Right lobe of liver (tissue), 6 donors: ENCODE measurements at regions not wholly inside any gene's neighbourhood (a gene's known extent, or its start where the extent isn't known, plus 50 kb on each side); places are given as distances from the start of the nearest gene placed in this dataset.
A peak's percentile ranks its signal among the peaks of the same experiment; 100 is the strongest.

Experiments used
- ATAC-seq, 4 donors: fragments of 200-7000 bp; cut with Tn5 transposase; one replicate each; pipeline ENCODE4 v1.9.1; 2020; ENCODE audit warnings: mild to moderate bottlenecking in 4 of 4, moderate library complexity in 4 of 4
- DNase-seq, 3 donors: peaks; one replicate each; pipeline ENCODE4 v3.0.0-alpha.2; 2020
- H3K27ac ChIP-seq, 3 donors: fragments of 200-600 bp; one replicate each; pipeline ENCODE4 v1.8.0; 2022
- H3K27me3 ChIP-seq, 2 donors: fragments of 200-600 bp; one replicate each; pipeline ENCODE4 v1.8.0; 2022
- H3K36me3 ChIP-seq, 4 donors: fragments of 200-600 bp; sonication (generic) in 1 of 4; one replicate each; pipeline versions ENCODE4 v1.5.1 to v1.8.0; 2017 to 2022; ENCODE audit warnings: control low read depth in 1 of 4
- H3K4me1 ChIP-seq, 4 donors: fragments of 200-600 bp; sonication (generic) in 1 of 4; one replicate each; pipeline versions ENCODE4 v1.5.1 to v1.8.0; 2017 to 2022; ENCODE audit warnings: control low read depth in 1 of 4
- H3K4me3 ChIP-seq, 3 donors: fragments of 200-600 bp; one replicate each; pipeline ENCODE4 v1.8.0; 2022
- H3K9me3 ChIP-seq, 4 donors: fragments of 200-600 bp; sonication (generic) in 1 of 4; one replicate each; pipeline versions ENCODE4 v1.5.1 to v1.8.0; 2017 to 2022; ENCODE audit warnings: control low read depth in 1 of 4
- CTCF ChIP-seq, 4 donors: fragments of 200-600 bp in 3 of 4; fragments of 450-650 bp in 1 of 4; IDR thresholded peaks; one replicate each; pipeline versions ENCODE4 v1.5.1 to v1.8.0; 2016 to 2022; ENCODE audit warnings: antibody characterized with exemption in 4 of 4, mild to moderate bottlenecking in 2 of 4
- POLR2A ChIP-seq: fragments of 450-650 bp; IDR thresholded peaks from one replicate; pipeline ENCODE4 v1.6.1; 2017; ENCODE audit warnings: antibody characterized with exemption, mild to moderate bottlenecking
- WGBS: methylation state at CpG from one replicate; pipeline ENCODE4 v1.1.6; 2018; ENCODE audit warnings: low coverage, low lambda C conversion rate; ENCODE audit not compliant: insufficient coverage; ENCODE audit errors: missing lambda C conversion rate; 5-methylcytosine and 5-hydroxymethylcytosine counted together
- intact Hi-C, 2 donors: fragments of 100-400 bp; cut with DNase I; formaldehyde crosslinking; loops; one replicate each; pipeline versions ENCODE4 v1.11.2 to v1.14.1; 2022
- donor health status: DM: no; HTN: yes; CAD: no.
- donor health status: DM: no; HTN: no; CAD: no.
- donor health status: DM: no; HTN: no; CAD: no.
- donor health status: DM: no; HTN: yes; CAD: no.
- donor health status: DM: no; HTN: yes; CAD: no.

DNA sequence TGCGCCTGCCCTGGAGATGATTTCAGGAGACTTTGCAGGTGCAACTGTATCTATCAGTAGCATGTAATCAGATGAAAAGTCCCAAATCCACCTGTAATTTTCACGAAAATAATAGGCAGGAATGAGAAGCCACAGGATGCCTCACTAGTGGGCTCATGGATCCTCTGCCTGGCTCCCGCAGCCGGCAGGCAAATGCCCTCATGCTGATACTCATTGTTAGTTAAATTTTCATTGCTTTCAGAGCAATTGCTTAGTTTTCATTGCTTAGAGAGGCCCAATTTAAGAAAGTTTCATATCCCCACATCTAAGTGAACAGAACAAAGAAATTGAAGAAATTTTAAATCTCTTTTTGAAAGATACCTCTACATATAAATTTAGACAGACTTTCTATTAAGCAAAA lies 57.6 kb upstream of the CTDP1 start:
- intact Hi-C loops, result no loop called here
- peak in 1 of 3 donors; percentile 0 for DNase-seq
- H3K36me3 ChIP-seq, result no peaks in the 10 kb centered on the region

DNA sequence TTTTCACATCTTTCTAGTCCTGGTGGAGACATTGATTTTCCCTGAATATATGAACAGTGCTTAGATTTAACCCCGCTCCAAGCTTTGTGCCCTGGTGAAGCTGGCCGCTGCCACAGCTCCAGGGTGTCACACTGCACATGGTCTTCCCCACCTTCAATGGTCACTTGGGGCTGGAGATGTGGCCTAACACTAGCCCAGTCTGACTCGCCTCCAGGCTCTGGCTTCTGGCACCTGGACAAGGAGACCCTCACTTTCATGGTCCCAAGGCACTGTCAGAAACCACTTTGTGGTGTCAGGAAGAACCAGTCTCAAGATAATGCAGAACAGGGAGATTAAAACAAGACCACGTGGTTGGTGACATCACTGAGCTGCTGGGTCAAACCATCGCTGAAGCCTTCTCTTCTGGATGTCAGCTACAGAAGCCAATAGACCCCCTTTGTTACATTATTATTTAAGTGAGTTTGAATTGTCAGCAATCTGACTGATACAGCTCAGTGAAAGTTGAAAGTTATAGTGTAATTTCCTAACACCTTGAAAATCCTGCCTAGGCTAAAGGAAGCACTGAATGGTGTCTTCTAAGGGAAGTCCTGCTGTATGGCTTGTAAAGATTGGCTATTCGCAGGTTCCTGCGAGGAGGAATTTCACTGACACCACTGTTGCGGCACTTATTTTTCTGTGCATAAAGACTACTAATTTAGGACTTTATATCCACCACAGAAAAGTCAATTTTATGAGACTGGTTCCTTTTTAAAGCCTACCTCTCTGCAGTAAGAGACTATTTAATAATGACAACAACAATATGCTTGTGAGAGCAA lies 55.0 kb upstream of the CTDP1 start:
- Histone ChIP-seq H3K9me3 (no peaks in the 10 kb centered on the region), H3K36me3 (no peaks in the 10 kb centered on the region), H3K4me1 (no peaks in the 10 kb centered on the region), H3K4me3 (no peak overlapping the region), H3K27ac (no peak overlapping the region), H3K27me3 (no peaks in the 10 kb centered on the region)
- DNase-seq (peak in 1 of 3 donors; percentile 23), ATAC-seq (no peak)
- intact Hi-C loops, result no loop called here
- 70% methylated on average over 5 of the region's 8 CpGs for whole genome bisulfite sequencing
- TF ChIP-seq POLR2A (no peak), CTCF (IDR thresholded peaks at IDR 0.05) (no peak)

More for the DNA sequence above, 57.6 kb upstream of the CTDP1 start:
- Histone ChIP-seq H3K9me3 (no peaks in the 10 kb centered on the region), H3K4me3 (no peak overlapping the region), H3K27me3 (no peaks in the 10 kb centered on the region), H3K4me1 (no peaks in the 10 kb centered on the region), H3K27ac (no peak overlapping the region)
- TF ChIP-seq POLR2A, result no peak
- TF ChIP-seq CTCF (IDR thresholded peaks at IDR 0.05), result no peak
- 48% methylated on average over 3 of the region's 4 CpGs for WGBS
- ATAC-seq, result no peak

GRCh38 chr18:79625195-79625923 lies 54.2 kb upstream of the CTDP1 start:
- Histone ChIP-seq H3K4me3 (no peak overlapping the region), H3K4me1 (no peaks in the 10 kb centered on the region), H3K36me3 (no peaks in the 10 kb centered on the region), H3K27me3 (no peaks in the 10 kb centered on the region), H3K9me3 (no peaks in the 10 kb centered on the region), H3K27ac (no peak overlapping the region)
- intact Hi-C loops, result no loop called here
- no peak for TF ChIP-seq POLR2A
- no peak for TF ChIP-seq CTCF (IDR thresholded peaks at IDR 0.05)
- ATAC-seq, result peak in 3 of 4 donors; percentile 26 to 53 (median 49)
- DNase-seq, result peak in 1 of 3 donors; percentile 18
- WGBS, result 43% methylated on average over 17 of the region's 17 CpGs

DNA sequence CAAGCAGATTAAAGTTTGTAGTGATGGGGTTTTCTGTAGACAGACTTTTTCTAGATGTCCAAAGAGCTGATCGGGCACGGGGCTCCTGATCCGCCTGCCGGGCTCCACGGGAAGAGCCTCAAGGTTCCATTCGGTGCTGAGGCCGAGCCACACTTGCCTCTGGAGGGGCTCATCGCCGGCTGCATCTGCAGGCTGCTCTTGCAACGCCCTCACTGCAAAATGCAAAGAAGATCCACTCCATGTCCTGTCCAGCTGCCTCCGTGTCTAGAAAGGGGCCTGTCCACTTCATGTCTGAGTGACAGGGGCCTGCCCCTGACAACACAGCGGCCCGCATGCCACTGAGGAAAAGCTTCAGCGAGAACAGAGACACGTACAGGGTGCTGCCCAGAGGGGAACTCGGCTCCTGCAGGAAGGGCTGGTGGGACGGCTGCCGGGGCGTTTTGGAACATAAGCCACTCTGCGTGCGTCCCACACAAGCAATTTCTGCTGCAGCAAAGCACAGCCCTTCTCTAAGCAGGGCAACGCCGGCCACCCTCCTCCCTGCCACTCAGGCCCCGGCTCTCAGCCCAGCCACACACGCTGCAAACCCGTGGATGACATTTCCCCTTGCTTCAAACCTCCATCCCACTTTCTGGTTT lies 53.6 kb upstream of the CTDP1 start:
- H3K27me3 ChIP-seq, result no peaks in the 10 kb centered on the region
- peak in 1 of 3 donors; percentile 36 for DNase-seq

More for the DNA sequence above, 53.6 kb upstream of the CTDP1 start:
- no peak for ATAC-seq
- H3K9me3 ChIP-seq, result no peaks in the 10 kb centered on the region
- no peaks in the 10 kb centered on the region for H3K4me1 ChIP-seq
- WGBS, result 54% methylated on average over 8 of the region's 26 CpGs
- TF ChIP-seq POLR2A (no peak), CTCF (IDR thresholded peaks at IDR 0.05) (no peak)
- H3K27ac ChIP-seq, result no peak overlapping the region
- intact Hi-C loops, result no loop called here
- H3K36me3 ChIP-seq, result no peaks in the 10 kb centered on the region
- no peak overlapping the region for H3K4me3 ChIP-seq
